HCT116 (cell line): ENCODE measurements at regions not wholly inside any gene's neighbourhood (a gene's known extent, or its start where the extent isn't known, plus 50 kb on each side); places are given as distances from the start of the nearest gene placed in this dataset.

Source experiments
- ATAC-seq: fragments of 200-7000 bp; cut with Tn5 transposase; 2 replicates; pipeline ENCODE4 v1.9.1; 2020; ENCODE audit warnings: mild to moderate bottlenecking, moderate library complexity
- BruUV-seq: library from RNA; stranded (reverse); fragments of 400-500 nt; replicated peaks from 2 replicates; lab custom pipeline; 2021; lab: Mats Ljungman, UMichigan
- CTCF ChIA-PET: fragments of 300-600 bp; sonication (Branson Sonifier 250); formaldehyde crosslinking; loops from one replicate; lab custom pipeline; 2021; ENCODE audit warnings: antibody characterized with exemption; lab: Charles Lee
- POLR2A ChIA-PET: fragments of 300-600, 350-600 bp; sonication (Branson Sonifier 250); formaldehyde crosslinking; loops from one replicate; lab custom pipeline; 2021; ENCODE audit warnings: antibody characterized with exemption; lab: Charles Lee
- RAD21 ChIA-PET, 2 experiments: fragments of 300-600 bp; sonication (Branson Sonifier 250); formaldehyde crosslinking; loops; one replicate each; lab custom pipeline; 2023; ENCODE audit warnings: low total read pairs in 2 of 2; ENCODE audit not compliant: uncharacterized antibody in 2 of 2, unreplicated experiment in 2 of 2, low non-redundant PET in 1 of 2; lab: Charles Lee
- DNase-seq: peaks from one replicate; pipeline ENCODE4 v3.0.0-alpha.2; 2010; ENCODE audit warnings: low read depth, low spot score
- H2AFZ ChIP-seq: fragments of 200-600 bp; shearing (Covaris generic), sonication (generic); 2 replicates; pipeline ENCODE4 v1.6.1; 2017; ENCODE audit warnings: low read depth, mixed run types, mixed read lengths, antibody characterized with exemption, low read length; ENCODE audit not compliant: poor library complexity, severe bottlenecking
- H3K27ac ChIP-seq: 2 replicates; pipeline ENCODE4 v1.5.1; 2012; ENCODE audit warnings: low read depth, low read length
- H3K27me3 ChIP-seq: fragments of 200-600 bp; sonication (generic); 2 replicates; pipeline ENCODE4 v1.6.1; 2016; ENCODE audit warnings: mixed run types, low read length, mixed read lengths; ENCODE audit not compliant: insufficient read depth
- H3K36me3 ChIP-seq, 2 experiments: fragments of 200-500 bp in 1 of 2; fragments of 200-600 bp in 1 of 2; sonication (Bioruptor generic) in 1 of 2; sonication (generic) in 1 of 2; 2 replicates each; pipeline versions ENCODE4 v1.5.1 to v1.6.1; 2014 to 2016; ENCODE audit warnings: low read length in 2 of 2, inconsistent platforms in 1 of 2, mixed read lengths in 1 of 2, mixed run types in 1 of 2; ENCODE audit not compliant: insufficient read depth in 2 of 2, control insufficient read depth in 1 of 2
- H3K4me1 ChIP-seq, 2 experiments: fragments of 200-600 bp in 1 of 2; sonication (generic) in 1 of 2; 2 replicates each; pipeline versions ENCODE4 v1.5.1 to v1.6.1; 2012 to 2017; ENCODE audit warnings: low read length in 2 of 2, inconsistent platforms in 1 of 2, mild to moderate bottlenecking in 1 of 2, mixed read lengths in 1 of 2, mixed run types in 1 of 2, moderate library complexity in 1 of 2; ENCODE audit not compliant: insufficient read depth in 2 of 2, control insufficient read depth in 1 of 2
- H3K4me2 ChIP-seq: fragments of 200-600 bp; sonication (generic); 2 replicates; pipeline ENCODE4 v1.6.1; 2017; ENCODE audit warnings: mixed run types, low read length, mixed read lengths
- H3K4me3 ChIP-seq, 2 experiments: fragments of 200-600 bp in 1 of 2; sonication (generic) in 1 of 2; replicated peaks in 1 of 2; 2 replicates each; pipeline ENCODE4 v1.5.1; 2011 to 2016; ENCODE audit warnings: low read length in 2 of 2, control low read depth in 1 of 2, low read depth in 1 of 2, mild to moderate bottlenecking in 1 of 2, mixed read lengths in 1 of 2, mixed run types in 1 of 2
- H3K79me2 ChIP-seq: fragments of 200-600 bp; sonication (generic); 2 replicates; pipeline ENCODE4 v1.6.1; 2017; ENCODE audit warnings: mild to moderate bottlenecking, mixed run types, low read length, moderate library complexity, mixed read lengths; ENCODE audit not compliant: insufficient read depth
- H3K9ac ChIP-seq: fragments of 200-600 bp; sonication (generic); 2 replicates; pipeline ENCODE4 v1.6.1; 2016; ENCODE audit warnings: low read length, mixed read lengths
- H3K9me2 ChIP-seq: fragments of 200-600 bp; sonication (generic), shearing (Covaris generic); 2 replicates; pipeline ENCODE4 v1.6.1; 2017; ENCODE audit warnings: mixed run types, mild to moderate bottlenecking, moderate library complexity; ENCODE audit not compliant: insufficient read depth
- H3K9me3 ChIP-seq, 2 experiments: fragments of 200-500 bp in 1 of 2; fragments of 200-600 bp in 1 of 2; sonication (Bioruptor generic) in 1 of 2; sonication (generic) in 1 of 2; 2 replicates each; pipeline ENCODE4 v1.6.1; 2014 to 2017; ENCODE audit warnings: low read length in 2 of 2, mixed read lengths in 2 of 2, inconsistent platforms in 1 of 2, low read depth in 1 of 2, mild to moderate bottlenecking in 1 of 2, mixed run types in 1 of 2, moderate library complexity in 1 of 2; ENCODE audit not compliant: control insufficient read depth in 1 of 2, insufficient read depth in 1 of 2
- H4K20me1 ChIP-seq: fragments of 200-600 bp; sonication (generic), shearing (Covaris generic); 2 replicates; pipeline ENCODE4 v1.6.1; 2017; ENCODE audit warnings: mixed run types, mild to moderate bottlenecking, moderate library complexity; ENCODE audit not compliant: insufficient read depth
- CEBPB ChIP-seq: IDR thresholded peaks from 2 replicates; pipeline ENCODE4 v1.6.1; 2012; ENCODE audit warnings: low read depth
- EGR1 ChIP-seq: IDR thresholded peaks from 2 replicates; pipeline ENCODE4 v1.6.1; 2012; ENCODE audit warnings: low read depth
- ELF1 ChIP-seq: IDR thresholded peaks from 2 replicates; pipeline ENCODE4 v1.6.1; 2012; ENCODE audit warnings: low read depth, borderline replicate concordance
- EZH2phosphoT487 ChIP-seq: fragments of 200-600 bp; IDR thresholded peaks from 2 replicates; pipeline ENCODE4 v1.6.1; 2018; ENCODE audit warnings: antibody characterized with exemption, borderline replicate concordance
- FOSL1 ChIP-seq: IDR thresholded peaks from 2 replicates; pipeline ENCODE4 v1.6.1; 2012; ENCODE audit warnings: low read depth
- JUND ChIP-seq: IDR thresholded peaks from 2 replicates; pipeline ENCODE4 v1.6.1; 2012
- POLR2A ChIP-seq: IDR thresholded peaks from 2 replicates; pipeline ENCODE4 v1.7.0; 2011; ENCODE audit warnings: borderline replicate concordance; ENCODE audit not compliant: insufficient read depth, insufficient read length; ENCODE audit errors: extremely low read depth
- POLR2AphosphoS5 ChIP-seq: IDR thresholded peaks from 2 replicates; pipeline ENCODE4 v1.6.1; 2011; ENCODE audit warnings: mild to moderate bottlenecking, low read depth, low read length, moderate library complexity
- RAD21 ChIP-seq: IDR thresholded peaks from 2 replicates; pipeline ENCODE4 v1.6.1; 2012; ENCODE audit warnings: low read depth, mild to moderate bottlenecking
- SIN3A ChIP-seq: IDR thresholded peaks from 2 replicates; pipeline ENCODE4 v1.6.1; 2012; ENCODE audit warnings: low read depth
- SP1 ChIP-seq: IDR thresholded peaks from 2 replicates; pipeline ENCODE4 v1.6.1; 2012; ENCODE audit warnings: low read depth
- TCF7L2 ChIP-seq: IDR thresholded peaks from 2 replicates; pipeline ENCODE4 v1.7.0; 2011; ENCODE audit warnings: borderline replicate concordance, inconsistent platforms; ENCODE audit not compliant: insufficient read depth, insufficient read length; ENCODE audit errors: extremely low read depth
- ZFX ChIP-seq: fragments of 450-650 bp; IDR thresholded peaks from 2 replicates; pipeline ENCODE4 v1.6.1; 2017
- ZNF274 ChIP-seq: fragments of 200-500 bp; sonication (Bioruptor generic); IDR thresholded peaks from 2 replicates; pipeline ENCODE4 v1.6.1; 2014; ENCODE audit warnings: mild to moderate bottlenecking, low read depth, low read length, inconsistent platforms
- intact Hi-C: fragments of 100-400 bp; cut with micrococcal nuclease; formaldehyde crosslinking; loops from 2 replicates; pipeline ENCODE4 v1.10.0; 2022
- TF ChIP-seq, protein P1 (sequence below): IDR thresholded peaks from 2 replicates; pipeline ENCODE4 v1.6.1; 2012
- TF ChIP-seq, protein P2 (sequence below): IDR thresholded peaks from 2 replicates; pipeline ENCODE4 v1.6.1; 2011; ENCODE audit warnings: mild to moderate bottlenecking, low read length, moderate library complexity; ENCODE audit not compliant: insufficient replicate concordance; ENCODE audit errors: extremely low read depth

DNA sequence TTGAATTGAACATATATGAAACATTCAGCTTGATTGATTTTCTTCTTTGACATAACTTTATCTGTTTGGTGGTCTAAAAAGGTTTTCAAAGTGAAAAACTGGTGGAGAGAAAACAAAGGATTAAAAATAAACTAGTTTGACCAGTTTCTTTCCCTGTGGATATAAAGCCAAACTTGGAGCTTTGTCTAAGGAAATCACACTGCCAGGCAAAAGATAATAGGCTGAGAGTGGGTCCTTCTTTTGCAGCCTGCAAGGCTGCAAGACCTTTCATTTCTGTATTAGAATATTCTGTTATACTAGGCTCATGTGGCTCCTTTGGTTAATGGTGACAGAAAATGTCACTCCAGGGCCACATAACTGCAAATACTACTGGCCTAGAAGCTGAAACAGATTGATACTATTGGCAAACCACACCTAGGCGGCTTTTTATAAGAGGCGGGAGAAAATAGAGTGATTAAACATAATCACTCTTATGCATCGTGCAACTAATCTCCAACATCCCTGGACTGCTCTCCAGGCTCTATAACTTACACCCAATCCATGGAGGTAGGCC is 129.1 kb upstream of the ZNF462 start:
- Histone ChIP-seq H3K9me3 (no peaks in the 10 kb centered on the region), H3K27me3 (no peaks in the 10 kb centered on the region), H3K79me2 (no peaks in the 10 kb centered on the region), H2AFZ (no peak overlapping the region), H3K36me3 (no peaks in the 10 kb centered on the region), H3K4me3 (no peak overlapping the region), H3K9me2 (no peaks in the 10 kb centered on the region), H3K9ac (no peak overlapping the region), H3K4me1 (no peaks in the 10 kb centered on the region), H3K27ac (no peak overlapping the region), H3K4me2 (no peak overlapping the region), H4K20me1 (no peaks in the 10 kb centered on the region)
- ChIA-PET POLR2A (no interaction called here), RAD21 (no interaction called here), CTCF (no interaction called here)
- TF ChIP-seq FOSL1 = no peak
- TF ChIP-seq ELF1 = no peak
- TF ChIP-seq SP1 = no peak
- TF ChIP-seq EZH2phosphoT487 = no peak
- TF ChIP-seq, protein P1, sequence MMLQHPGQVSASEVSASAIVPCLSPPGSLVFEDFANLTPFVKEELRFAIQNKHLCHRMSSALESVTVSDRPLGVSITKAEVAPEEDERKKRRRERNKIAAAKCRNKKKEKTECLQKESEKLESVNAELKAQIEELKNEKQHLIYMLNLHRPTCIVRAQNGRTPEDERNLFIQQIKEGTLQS = no peak
- DNase-seq = no peak
- intact Hi-C loops = no loop called here
- no peak for ATAC-seq
- BruUV-seq = no TSS peak

DNA sequence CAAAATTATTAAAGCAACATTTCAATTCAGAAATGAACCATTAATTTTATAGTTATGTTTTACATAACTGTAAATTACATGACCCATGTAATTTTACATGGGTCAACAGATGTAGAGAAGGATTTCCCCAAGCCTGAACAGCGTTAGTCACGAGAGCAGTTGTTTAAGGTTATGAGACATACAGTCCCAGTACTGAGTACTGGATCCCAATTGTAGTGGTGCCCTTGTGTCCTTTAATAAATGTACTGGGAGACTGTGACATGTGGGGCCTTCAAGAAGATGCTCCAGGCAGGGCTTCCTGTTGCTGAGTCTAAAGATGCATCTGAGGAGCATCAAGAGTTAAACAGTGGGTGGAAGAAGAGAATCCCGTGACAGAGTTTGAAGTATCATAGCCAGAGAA is 125.5 kb upstream of the ZNF462 start:
- Histone ChIP-seq H3K4me2 (no peak overlapping the region), H3K9me2 (no peaks in the 10 kb centered on the region), H3K79me2 (no peaks in the 10 kb centered on the region), H3K27me3 (no peaks in the 10 kb centered on the region), H4K20me1 (no peaks in the 10 kb centered on the region), H3K4me1 (no peaks in the 10 kb centered on the region), H2AFZ (no peak overlapping the region), H3K4me3 (no peak overlapping the region), H3K27ac (no peak overlapping the region), H3K9ac (no peak overlapping the region), H3K9me3 (no peaks in the 10 kb centered on the region), H3K36me3 (no peaks in the 10 kb centered on the region)
- TF ChIP-seq ZNF274 (no peak), RAD21 (no peak), POLR2A (no peak), SP1 (no peak), ELF1 (no peak), CEBPB (no peak), JUND (no peak), FOSL1 (no peak), POLR2AphosphoS5 (no peak), TCF7L2 (no peak), EGR1 (no peak), EZH2phosphoT487 (no peak), SIN3A (no peak), ZFX (no peak)
- TF ChIP-seq, protein P1 = no peak
- TF ChIP-seq, protein P2, sequence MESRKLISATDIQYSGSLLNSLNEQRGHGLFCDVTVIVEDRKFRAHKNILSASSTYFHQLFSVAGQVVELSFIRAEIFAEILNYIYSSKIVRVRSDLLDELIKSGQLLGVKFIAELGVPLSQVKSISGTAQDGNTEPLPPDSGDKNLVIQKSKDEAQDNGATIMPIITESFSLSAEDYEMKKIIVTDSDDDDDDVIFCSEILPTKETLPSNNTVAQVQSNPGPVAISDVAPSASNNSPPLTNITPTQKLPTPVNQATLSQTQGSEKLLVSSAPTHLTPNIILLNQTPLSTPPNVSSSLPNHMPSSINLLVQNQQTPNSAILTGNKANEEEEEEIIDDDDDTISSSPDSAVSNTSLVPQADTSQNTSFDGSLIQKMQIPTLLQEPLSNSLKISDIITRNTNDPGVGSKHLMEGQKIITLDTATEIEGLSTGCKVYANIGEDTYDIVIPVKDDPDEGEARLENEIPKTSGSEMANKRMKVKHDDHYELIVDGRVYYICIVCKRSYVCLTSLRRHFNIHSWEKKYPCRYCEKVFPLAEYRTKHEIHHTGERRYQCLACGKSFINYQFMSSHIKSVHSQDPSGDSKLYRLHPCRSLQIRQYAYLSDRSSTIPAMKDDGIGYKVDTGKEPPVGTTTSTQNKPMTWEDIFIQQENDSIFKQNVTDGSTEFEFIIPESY = no peak
- CTCF ChIA-PET = no interaction called here
- POLR2A ChIA-PET = no interaction called here
- intact Hi-C loops = no loop called here
- RAD21 ChIA-PET = no interaction called here
- ATAC-seq = no peak
- no TSS peak for BruUV-seq
- no peak for DNase-seq
